NCI-H748 treated with DMSO at 0.1 percent for 48 hours (cell line): ENCODE measurements at regions not wholly inside any gene's neighbourhood (a gene's known extent, or its start where the extent isn't known, plus 50 kb on each side); places are given as distances from the start of the nearest gene placed in this dataset.
"Not testable (repeated sequence)": the region's sequence is repeated elsewhere in the genome, so short reads cannot be mapped to it uniquely, and the experiment has no call there.

Experiments used
- DNase-seq: peaks from one replicate; lab custom pipeline; 2025; lab: John Stamatoyannopoulos, UW

DNA sequence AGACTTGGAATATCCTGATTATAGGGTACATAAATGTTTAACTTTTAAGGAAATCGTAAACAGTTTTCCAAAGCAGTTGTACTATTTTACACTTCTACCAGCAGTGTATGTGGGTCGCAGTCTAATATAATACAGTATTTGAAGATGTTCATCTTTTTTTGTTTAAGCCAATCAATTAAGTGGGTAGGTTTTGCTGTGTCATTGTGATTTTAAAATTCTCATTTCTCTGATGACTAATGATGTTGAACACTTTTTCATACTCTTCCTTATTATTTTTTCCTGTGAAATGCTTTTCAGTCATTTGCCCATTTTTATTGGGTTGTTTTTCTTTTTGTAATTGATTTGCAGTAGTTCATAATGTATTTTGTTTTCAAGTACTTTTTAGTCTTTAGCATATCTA is 2689.7 kb downstream of the PCDH9 start:
- DNase-seq = no peak

DNA sequence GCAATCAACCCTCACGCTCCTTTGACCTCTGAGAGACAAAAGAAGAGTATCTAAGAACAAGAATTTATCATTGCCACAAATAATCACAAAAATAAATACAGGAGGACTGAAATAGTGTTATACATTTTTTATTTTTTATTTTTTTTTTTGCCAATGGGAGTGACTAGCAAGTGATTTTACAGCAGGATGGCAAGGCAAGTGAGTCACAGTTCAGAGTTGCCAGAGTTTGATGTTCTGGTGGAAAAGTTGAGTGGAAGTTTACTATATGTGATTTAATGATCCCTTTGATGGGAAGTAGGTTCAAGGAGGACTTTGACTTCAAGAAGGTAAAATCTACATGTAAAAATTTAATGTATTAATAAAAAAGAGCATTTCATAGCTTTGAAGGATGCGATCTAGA is 2691.4 kb downstream of the PCDH9 start:
- no peak for DNase-seq

GRCh38 chr13:64534302-64534701 is 2695.8 kb downstream of the PCDH9 start:
- no peak for DNase-seq

DNA sequence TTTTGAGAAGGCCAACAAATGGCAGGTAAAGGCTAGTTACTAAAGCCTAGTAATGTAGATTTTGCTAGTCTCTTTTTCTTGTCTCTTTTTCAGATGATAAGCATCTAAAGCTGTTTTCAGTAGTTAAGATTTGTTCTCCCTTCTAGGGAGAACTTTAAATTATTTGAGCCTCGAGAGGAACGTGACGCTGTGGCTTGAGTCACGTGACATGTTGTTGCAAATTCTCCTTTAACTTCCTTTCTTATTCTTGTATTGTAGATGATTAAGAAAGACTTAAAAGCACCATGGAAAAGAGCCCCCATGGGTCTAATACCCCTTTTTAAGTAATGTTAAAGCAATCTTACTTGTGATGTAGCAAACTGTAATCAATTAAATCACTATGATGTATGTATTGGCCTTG is 2698.7 kb downstream of the PCDH9 start:
- no peak for DNase-seq

DNA sequence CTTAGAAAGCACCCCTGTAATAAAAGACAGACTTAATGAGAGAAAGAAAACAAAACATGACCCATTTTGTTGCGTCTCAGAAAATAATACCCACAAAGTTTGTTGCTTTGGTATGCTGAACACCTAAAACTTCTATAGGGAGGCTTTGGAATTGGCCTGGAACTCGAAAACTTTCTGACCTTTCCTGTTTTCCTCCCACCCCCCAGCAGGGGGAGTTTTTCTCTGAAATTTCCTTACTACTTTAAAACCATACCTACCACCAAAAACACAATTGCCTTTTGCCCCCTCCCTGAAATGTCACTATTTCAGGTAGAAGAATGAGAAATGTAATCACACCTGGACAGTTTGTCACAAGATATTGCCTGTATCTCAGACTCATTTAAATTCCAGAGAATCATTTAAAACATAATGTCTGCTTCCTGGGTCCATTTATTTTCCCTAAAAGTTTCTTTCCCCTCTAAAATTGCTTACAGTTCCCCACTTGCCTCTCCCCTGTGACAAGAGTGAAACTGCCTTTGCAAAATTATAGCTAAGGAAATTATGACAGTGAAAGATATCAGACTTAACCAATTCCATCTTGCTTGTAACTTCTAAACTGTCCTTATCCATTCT is 2700.2 kb downstream of the PCDH9 start:
- DNase-seq = peak; percentile 9

GRCh38 chr13:64528838-64529237 is 2701.3 kb downstream of the PCDH9 start:
- no peak for DNase-seq

- DNase-seq = no peak
These were observed 2702.6 kb downstream of the PCDH9 start for GRCh38 chr13:64527561-64527960.

DNA sequence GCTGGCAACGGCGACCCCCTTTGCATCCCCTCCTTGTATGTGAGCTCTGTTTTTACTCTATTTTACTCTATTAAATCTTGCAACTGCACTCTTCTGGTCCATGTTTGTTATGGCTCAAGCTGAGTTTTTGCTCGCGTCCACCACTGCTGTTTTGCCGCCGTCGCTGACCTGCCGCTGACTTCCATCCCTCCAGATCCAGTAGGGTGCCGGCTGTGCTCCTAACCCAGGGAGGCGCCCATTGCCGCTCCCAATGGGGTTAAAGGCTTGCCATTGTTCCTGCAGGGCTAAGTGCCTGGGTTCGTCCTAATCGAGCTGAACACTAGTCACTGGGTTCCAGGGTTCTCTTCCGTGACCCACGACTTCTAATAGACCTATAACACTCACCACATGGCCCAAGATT is 2704.4 kb downstream of the PCDH9 start:
- DNase-seq = no peak

- DNase-seq = no peak
These were observed 2719.4 kb downstream of the PCDH9 start for GRCh38 chr13:64510747-64511146.

GRCh38 chr13:64506246-64506645 is 2723.9 kb downstream of the PCDH9 start:
- DNase-seq = no peak

GRCh38 chr13:64505336-64505910 is 2724.7 kb downstream of the PCDH9 start:
- DNase-seq = no peak

- no peak for DNase-seq
These were observed 2741.4 kb downstream of the PCDH9 start for GRCh38 chr13:64488731-64489130.

DNA sequence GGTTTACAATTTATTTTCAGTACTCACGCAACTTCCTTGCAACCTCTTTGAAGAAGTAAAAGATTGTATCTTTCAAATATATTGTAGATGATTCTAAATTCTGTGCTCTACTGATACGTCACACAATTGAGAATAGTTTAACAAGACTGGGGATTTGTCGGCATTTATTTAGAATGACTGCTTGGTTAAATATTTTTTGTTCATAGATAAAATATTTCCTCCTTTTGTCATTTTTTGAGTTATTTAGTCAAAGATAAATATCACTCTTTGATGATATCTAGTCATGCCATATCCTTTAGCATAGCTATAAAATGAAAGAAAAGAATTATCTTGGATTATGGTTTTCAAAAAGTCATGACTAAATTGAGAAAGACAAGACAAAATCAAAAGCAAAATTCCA is 2747.8 kb downstream of the PCDH9 start:
- DNase-seq = no peak

GRCh38 chr13:64480672-64481071 is 2749.5 kb downstream of the PCDH9 start:
- DNase-seq = no peak

DNA sequence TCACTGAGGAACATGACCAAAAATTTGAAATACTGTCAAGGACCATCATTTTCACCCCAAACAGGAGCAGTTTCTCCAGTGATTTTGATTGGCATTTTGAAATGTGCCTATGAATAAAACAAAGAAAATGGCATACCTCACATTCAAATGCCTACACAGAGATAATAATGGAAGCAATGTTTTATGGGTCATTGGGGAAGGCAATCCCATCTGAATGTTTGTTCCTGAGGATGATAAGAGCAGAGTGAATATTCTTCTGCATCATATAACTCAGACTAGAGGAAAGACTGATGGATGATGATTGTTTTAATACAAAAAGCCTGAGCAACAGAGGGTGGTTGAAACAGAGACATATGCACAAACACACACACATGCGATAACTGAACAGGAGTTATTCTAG is 2749.9 kb downstream of the PCDH9 start:
- DNase-seq = no peak

- DNase-seq = no peak
These were observed 2753.0 kb downstream of the PCDH9 start for GRCh38 chr13:64477146-64477545.

GRCh38 chr13:64476041-64476568 is 2754.0 kb downstream of the PCDH9 start:
- DNase-seq = not testable (repeated sequence)

DNA sequence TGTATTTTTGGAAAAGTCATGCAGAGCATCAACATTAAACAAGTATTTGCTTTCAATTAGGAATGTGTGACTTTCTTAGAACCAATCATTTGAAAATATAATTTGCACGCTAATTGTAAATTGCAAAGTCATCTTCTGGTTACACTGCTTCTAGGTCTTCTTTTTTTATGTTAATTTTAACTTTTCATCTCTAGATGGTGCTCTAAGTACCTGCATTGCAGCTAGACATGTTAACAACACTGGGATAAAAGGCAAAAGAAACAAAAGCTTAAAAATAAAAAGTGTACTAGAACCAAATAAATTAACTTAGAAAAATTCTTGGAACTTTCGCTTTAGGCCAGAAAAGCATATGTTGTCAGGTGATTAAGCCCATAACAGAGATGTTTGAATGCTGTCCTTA is 2758.2 kb downstream of the PCDH9 start:
- peak; percentile 55 for DNase-seq

DNA sequence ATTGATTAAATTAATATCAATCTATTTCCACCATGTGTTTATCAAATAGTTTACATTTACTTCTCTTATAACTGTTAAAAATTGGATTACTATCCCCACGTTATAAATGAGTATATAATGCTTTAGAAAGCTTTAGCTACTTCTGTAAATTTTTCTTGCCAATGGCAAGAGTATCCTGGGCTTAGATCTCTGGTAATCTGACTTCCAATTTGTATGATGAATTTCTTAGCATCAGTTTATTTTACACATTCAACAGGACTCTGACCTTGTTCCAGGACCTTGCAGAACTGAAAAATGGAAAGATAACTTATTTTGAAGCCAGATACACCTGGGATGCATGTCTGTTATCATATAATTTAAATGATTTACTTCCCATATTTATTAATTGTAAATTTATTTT is 2759.4 kb downstream of the PCDH9 start:
- DNase-seq = no peak

GRCh38 chr13:64459778-64460177 is 2770.4 kb downstream of the PCDH9 start:
- no peak for DNase-seq

- DNase-seq = no peak
These were observed 2772.2 kb downstream of the PCDH9 start for GRCh38 chr13:64457976-64458375.

GRCh38 chr13:64455124-64455523 is 2775.0 kb downstream of the PCDH9 start:
- no peak for DNase-seq

DNA sequence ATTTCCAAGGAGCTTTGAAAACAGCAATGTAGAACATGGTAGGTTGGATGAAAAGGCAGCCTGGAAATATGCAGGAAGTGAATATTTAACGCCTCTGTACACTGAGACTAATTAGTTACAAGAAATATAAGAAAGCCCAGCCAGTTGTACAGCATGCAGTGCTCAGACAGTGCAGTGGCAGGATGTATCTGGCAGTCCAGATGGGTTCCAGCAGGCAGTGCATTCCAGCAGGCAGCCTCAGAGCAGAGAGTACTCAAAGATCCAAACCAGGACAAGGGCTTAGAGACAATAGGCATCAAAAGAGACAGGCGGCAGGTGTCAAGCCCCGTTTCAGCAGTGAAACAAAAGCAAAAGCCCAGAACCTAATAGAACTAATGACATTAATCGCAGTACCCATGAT is 2776.3 kb downstream of the PCDH9 start:
- no peak for DNase-seq

DNA sequence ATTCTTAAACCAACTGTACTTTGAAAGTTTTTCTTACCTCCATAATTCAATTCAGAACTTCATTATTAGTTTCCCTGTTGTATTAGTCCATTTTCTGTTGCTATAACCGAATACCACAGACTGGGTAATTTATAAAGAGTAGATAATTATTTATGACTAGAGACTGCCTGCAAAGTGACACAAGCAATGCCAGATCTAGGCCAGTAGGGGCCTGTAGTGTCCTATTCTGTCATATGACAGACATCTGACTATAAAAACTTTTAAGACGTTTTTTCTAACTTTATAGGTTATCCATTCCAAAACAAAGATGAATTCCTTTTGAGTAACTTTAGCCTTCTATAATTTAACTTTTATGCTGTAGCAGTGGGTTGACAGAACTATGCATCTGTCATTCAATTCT is 2783.8 kb downstream of the PCDH9 start:
- DNase-seq = no peak
